ENCODE measurements at regions not wholly inside any gene's neighbourhood (a gene's known extent, or its start where the extent isn't known, plus 50 kb on each side); places are given as distances from the start of the nearest gene placed in this dataset.

- H3K36me3 ChIP-seq (ENCODE audit: control insufficient read depth, insufficient read depth, low read length) = no peaks in the 10 kb centered on the region
- no peaks in the 10 kb centered on the region for H3K9me3 ChIP-seq (ENCODE audit: control insufficient read depth, insufficient read depth, low read length)
- H3K27me3 ChIP-seq (ENCODE audit: control insufficient read depth, insufficient read depth, low read length) = no peaks in the 10 kb centered on the region
- no peak for DNase-seq (ENCODE audit: low read depth in 4 of 6, low spot score in 6 of 6)
- no peaks in the 10 kb centered on the region for H3K4me1 ChIP-seq (ENCODE audit: control insufficient read depth, insufficient read depth, low read length)
- no CpG with 5 or more reads among the region's 1 CpG for WGBS (ENCODE audit: insufficient coverage)
- no peak overlapping the region for H3K27ac ChIP-seq (ENCODE audit: low read depth, low read length)
- no peak overlapping the region for H3K4me3 ChIP-seq (ENCODE audit: low read depth, low read length)
These were observed 286.4 kb downstream of the CDH19 start for GRCh38 chr18:66317243-66318090.

GRCh38 chr18:66316701-66317100 lies 287.2 kb downstream of the CDH19 start:
- Histone ChIP-seq H3K9me3 (ENCODE audit: control insufficient read depth, insufficient read depth, low read length) (no peaks in the 10 kb centered on the region), H3K4me3 (ENCODE audit: low read depth, low read length) (no peak overlapping the region), H3K27ac (ENCODE audit: low read depth, low read length) (no peak overlapping the region), H3K4me1 (ENCODE audit: control insufficient read depth, insufficient read depth, low read length) (no peaks in the 10 kb centered on the region), H3K27me3 (ENCODE audit: control insufficient read depth, insufficient read depth, low read length) (no peaks in the 10 kb centered on the region), H3K36me3 (ENCODE audit: control insufficient read depth, insufficient read depth, low read length) (no peaks in the 10 kb centered on the region)
- WGBS (ENCODE audit: insufficient coverage) = 64% methylated on average over 4 of the region's 4 CpGs
- no peak for DNase-seq (ENCODE audit: low read depth in 4 of 6, low spot score in 6 of 6)

DNA sequence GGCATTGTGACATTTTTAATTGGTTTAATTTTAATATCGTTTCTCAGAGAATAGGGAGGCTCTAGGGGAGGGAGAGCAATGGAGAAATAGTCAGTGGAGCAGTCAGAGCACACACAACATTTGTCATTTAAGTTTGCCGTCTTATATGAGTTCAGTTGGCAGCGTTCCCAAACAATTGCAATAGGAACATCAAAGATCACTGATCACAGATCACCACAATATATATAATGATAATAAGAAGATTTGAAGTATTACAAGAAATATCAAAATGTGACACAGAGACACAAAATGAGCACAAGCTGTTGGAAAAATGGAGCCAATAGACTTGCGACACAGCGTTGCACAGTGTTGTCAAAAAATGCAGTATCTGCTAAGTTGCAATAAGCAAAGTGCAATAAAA lies 303.7 kb downstream of the CDH19 start:
- Histone ChIP-seq H3K36me3 (ENCODE audit: control insufficient read depth, insufficient read depth, low read length) (no peaks in the 10 kb centered on the region), H3K4me3 (ENCODE audit: low read depth, low read length) (no peak overlapping the region), H3K27me3 (ENCODE audit: control insufficient read depth, insufficient read depth, low read length) (no peaks in the 10 kb centered on the region), H3K4me1 (ENCODE audit: control insufficient read depth, insufficient read depth, low read length) (no peaks in the 10 kb centered on the region), H3K27ac (ENCODE audit: low read depth, low read length) (no peak overlapping the region), H3K9me3 (ENCODE audit: control insufficient read depth, insufficient read depth, low read length) (no peaks in the 10 kb centered on the region)
- DNase-seq (ENCODE audit: low read depth in 4 of 6, low spot score in 6 of 6) = no peak
- WGBS (ENCODE audit: insufficient coverage) = no CpG with 5 or more reads among the region's 5 CpGs

DNA sequence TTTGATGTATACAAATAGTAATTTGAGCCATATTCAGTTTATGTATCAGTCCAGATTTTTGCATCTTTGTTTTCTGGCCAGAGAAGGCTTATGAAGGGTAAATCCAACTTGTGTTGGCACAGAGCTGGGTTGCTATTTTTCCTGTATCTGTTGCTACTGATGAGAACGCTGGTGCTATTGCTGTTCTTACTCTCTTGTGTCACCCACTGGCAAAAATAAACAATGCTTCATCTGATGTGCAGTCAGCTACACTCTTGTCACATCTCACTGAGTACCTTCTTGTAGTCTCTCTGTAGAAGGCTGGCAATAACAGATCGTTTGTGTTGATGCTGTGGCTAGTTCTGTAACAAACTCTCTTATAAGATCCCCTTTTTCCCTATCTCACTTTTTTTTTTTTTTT lies 323.4 kb downstream of the CDH19 start:
- 60% methylated on average over 1 of the region's 2 CpGs for WGBS (ENCODE audit: insufficient coverage)
- DNase-seq (ENCODE audit: low read depth in 4 of 6, low spot score in 6 of 6) = peak in 2 of 6 donors; percentile 27 to 28
- Histone ChIP-seq H3K27me3 (ENCODE audit: control insufficient read depth, insufficient read depth, low read length) (no peaks in the 10 kb centered on the region), H3K4me3 (ENCODE audit: low read depth, low read length) (no peak overlapping the region), H3K9me3 (ENCODE audit: control insufficient read depth, insufficient read depth, low read length) (no peaks in the 10 kb centered on the region), H3K27ac (ENCODE audit: low read depth, low read length) (no peak overlapping the region), H3K36me3 (ENCODE audit: control insufficient read depth, insufficient read depth, low read length) (no peaks in the 10 kb centered on the region), H3K4me1 (ENCODE audit: control insufficient read depth, insufficient read depth, low read length) (no peaks in the 10 kb centered on the region)

GRCh38 chr18:66271962-66272361 lies 331.9 kb downstream of the CDH19 start:
- Histone ChIP-seq H3K27me3 (ENCODE audit: control insufficient read depth, insufficient read depth, low read length) (no peaks in the 10 kb centered on the region), H3K9me3 (ENCODE audit: control insufficient read depth, insufficient read depth, low read length) (no peaks in the 10 kb centered on the region), H3K4me3 (ENCODE audit: low read depth, low read length) (no peak overlapping the region), H3K27ac (ENCODE audit: low read depth, low read length) (no peak overlapping the region), H3K36me3 (ENCODE audit: control insufficient read depth, insufficient read depth, low read length) (no peaks in the 10 kb centered on the region), H3K4me1 (ENCODE audit: control insufficient read depth, insufficient read depth, low read length) (no peaks in the 10 kb centered on the region)
- DNase-seq (ENCODE audit: low read depth in 4 of 6, low spot score in 6 of 6) = no peak
- no CpG with 5 or more reads among the region's 4 CpGs for WGBS (ENCODE audit: insufficient coverage)

- Histone ChIP-seq H3K27ac (ENCODE audit: low read depth, low read length) (no peak overlapping the region), H3K36me3 (ENCODE audit: control insufficient read depth, insufficient read depth, low read length) (no peaks in the 10 kb centered on the region), H3K4me3 (ENCODE audit: low read depth, low read length) (no peak overlapping the region), H3K4me1 (ENCODE audit: control insufficient read depth, insufficient read depth, low read length) (no peaks in the 10 kb centered on the region), H3K27me3 (ENCODE audit: control insufficient read depth, insufficient read depth, low read length) (no peaks in the 10 kb centered on the region), H3K9me3 (ENCODE audit: control insufficient read depth, insufficient read depth, low read length) (no peaks in the 10 kb centered on the region)
- DNase-seq (ENCODE audit: low read depth in 4 of 6, low spot score in 6 of 6) = no peak
- WGBS (ENCODE audit: insufficient coverage) = no CpG with 5 or more reads among the region's 2 CpGs
These were observed 339.8 kb downstream of the CDH19 start for GRCh38 chr18:66264130-66264529.

DNA sequence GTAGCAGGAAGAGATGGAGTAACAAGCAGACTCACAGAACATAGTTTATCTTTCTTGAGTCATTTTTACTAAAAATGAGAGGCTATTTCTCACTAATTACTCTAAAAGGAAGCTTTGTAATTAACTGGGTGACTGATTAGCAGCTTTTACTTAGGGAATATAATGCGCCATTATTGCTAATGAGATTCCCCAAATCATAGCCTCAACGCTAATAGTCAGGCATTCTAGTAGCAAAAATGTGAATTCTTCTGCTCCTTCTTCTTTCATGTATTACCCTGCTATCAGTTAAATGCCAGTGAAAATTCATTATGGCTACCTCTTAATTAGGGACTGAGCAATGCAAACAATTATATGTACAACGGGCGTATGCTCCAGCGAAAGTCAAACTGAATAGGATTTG lies 349.8 kb downstream of the CDH19 start:
- Histone ChIP-seq H3K36me3 (ENCODE audit: control insufficient read depth, insufficient read depth, low read length) (no peaks in the 10 kb centered on the region), H3K4me3 (ENCODE audit: low read depth, low read length) (no peak overlapping the region), H3K27ac (ENCODE audit: low read depth, low read length) (no peak overlapping the region), H3K27me3 (ENCODE audit: control insufficient read depth, insufficient read depth, low read length) (no peaks in the 10 kb centered on the region), H3K9me3 (ENCODE audit: control insufficient read depth, insufficient read depth, low read length) (no peaks in the 10 kb centered on the region), H3K4me1 (ENCODE audit: control insufficient read depth, insufficient read depth, low read length) (no peaks in the 10 kb centered on the region)
- WGBS (ENCODE audit: insufficient coverage) = no CpG with 5 or more reads among the region's 5 CpGs
- peak in 1 of 6 donors; percentile 66 for DNase-seq (ENCODE audit: low read depth in 4 of 6, low spot score in 6 of 6)

GRCh38 chr18:66252703-66253102 lies 351.2 kb downstream of the CDH19 start:
- Histone ChIP-seq H3K4me1 (ENCODE audit: control insufficient read depth, insufficient read depth, low read length) (no peaks in the 10 kb centered on the region), H3K4me3 (ENCODE audit: low read depth, low read length) (no peak overlapping the region), H3K36me3 (ENCODE audit: control insufficient read depth, insufficient read depth, low read length) (no peaks in the 10 kb centered on the region), H3K27me3 (ENCODE audit: control insufficient read depth, insufficient read depth, low read length) (no peaks in the 10 kb centered on the region), H3K9me3 (ENCODE audit: control insufficient read depth, insufficient read depth, low read length) (no peaks in the 10 kb centered on the region), H3K27ac (ENCODE audit: low read depth, low read length) (no peak overlapping the region)
- no peak for DNase-seq (ENCODE audit: low read depth in 4 of 6, low spot score in 6 of 6)
- no CpG with 5 or more reads among the region's 1 CpG for WGBS (ENCODE audit: insufficient coverage)

GRCh38 chr18:66235206-66235605 lies 368.7 kb downstream of the CDH19 start:
- Histone ChIP-seq H3K36me3 (ENCODE audit: control insufficient read depth, insufficient read depth, low read length) (no peaks in the 10 kb centered on the region), H3K27ac (ENCODE audit: low read depth, low read length) (no peak overlapping the region), H3K4me3 (ENCODE audit: low read depth, low read length) (no peak overlapping the region), H3K9me3 (ENCODE audit: control insufficient read depth, insufficient read depth, low read length) (no peaks in the 10 kb centered on the region), H3K4me1 (ENCODE audit: control insufficient read depth, insufficient read depth, low read length) (no peaks in the 10 kb centered on the region), H3K27me3 (ENCODE audit: control insufficient read depth, insufficient read depth, low read length) (no peaks in the 10 kb centered on the region)
- WGBS (ENCODE audit: insufficient coverage) = 88% methylated on average over 2 of the region's 2 CpGs
- no peak for DNase-seq (ENCODE audit: low read depth in 4 of 6, low spot score in 6 of 6)

DNA sequence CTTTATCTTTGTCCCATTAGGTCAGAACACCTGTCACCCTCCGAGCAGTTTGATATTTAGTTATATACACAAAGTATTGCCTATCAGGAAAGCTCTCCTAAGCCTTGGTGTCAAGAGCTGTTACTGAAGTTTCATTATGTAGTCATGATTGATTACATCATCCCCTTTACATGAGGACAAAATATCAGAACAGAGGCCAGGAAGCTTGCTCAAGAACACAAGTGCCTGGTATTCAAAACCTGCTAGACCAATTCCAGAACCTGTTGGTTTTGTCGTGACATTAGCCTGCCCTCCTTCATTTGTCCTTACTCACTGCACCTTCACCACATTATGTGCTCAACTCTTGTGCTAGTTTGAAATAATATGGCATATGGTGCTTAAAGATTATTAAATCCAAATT lies 377.1 kb downstream of the CDH19 start:
- Histone ChIP-seq H3K4me1 (ENCODE audit: control insufficient read depth, insufficient read depth, low read length) (no peaks in the 10 kb centered on the region), H3K27ac (ENCODE audit: low read depth, low read length) (no peak overlapping the region), H3K4me3 (ENCODE audit: low read depth, low read length) (no peak overlapping the region), H3K27me3 (ENCODE audit: control insufficient read depth, insufficient read depth, low read length) (no peaks in the 10 kb centered on the region), H3K9me3 (ENCODE audit: control insufficient read depth, insufficient read depth, low read length) (no peaks in the 10 kb centered on the region), H3K36me3 (ENCODE audit: control insufficient read depth, insufficient read depth, low read length) (no peaks in the 10 kb centered on the region)
- no peak for DNase-seq (ENCODE audit: low read depth in 4 of 6, low spot score in 6 of 6)
- no CpG with 5 or more reads among the region's 2 CpGs for WGBS (ENCODE audit: insufficient coverage)
